ENCODE measurements at regions not wholly inside any gene's neighbourhood (a gene's known extent, or its start where the extent isn't known, plus 50 kb on each side); places are given as distances from the start of the nearest gene placed in this dataset.

GRCh38 chr1:217189362-217189761, 441.5 kb downstream of the GPATCH2 start:
- no peak for ATAC-seq
- TF ChIP-seq GLIS3 (CRISPR knock-in tag; IDR thresholded peaks at IDR 0.05) (no peak), ZNF8 (CRISPR knock-in tag; IDR thresholded peaks at IDR 0.05) (peak; percentile 93)

- peak; percentile 93 for ATAC-seq
- TF ChIP-seq ZNF565 (CRISPR knock-in tag; conservative IDR thresholded peaks at IDR 0.05; ENCODE audit: low read depth) (no peak), ISL1 (CRISPR knock-in tag; IDR thresholded peaks at IDR 0.05) (peak; percentile 90), RARB (CRISPR knock-in tag; IDR thresholded peaks at IDR 0.05) (no peak), ZFP30 (CRISPR knock-in tag; IDR thresholded peaks at IDR 0.05) (no peak), TSHZ2 (CRISPR knock-in tag; IDR thresholded peaks at IDR 0.05) (no peak), POU6F1 (CRISPR knock-in tag; IDR thresholded peaks at IDR 0.05; ENCODE audit: borderline replicate concordance, low read depth) (no peak), OSR1 (CRISPR knock-in tag; IDR thresholded peaks at IDR 0.05) (no peak), ZNF70 (CRISPR knock-in tag; IDR thresholded peaks at IDR 0.05) (no peak), CSDC2 (CRISPR knock-in tag; IDR thresholded peaks at IDR 0.05) (no peak), TOX (CRISPR knock-in tag; IDR thresholded peaks at IDR 0.05; ENCODE audit: borderline replicate concordance) (peak; percentile 69), BACH2 (CRISPR knock-in tag; IDR thresholded peaks at IDR 0.05; ENCODE audit: borderline replicate concordance) (no peak)
- TF ChIP-seq, protein P1, sequence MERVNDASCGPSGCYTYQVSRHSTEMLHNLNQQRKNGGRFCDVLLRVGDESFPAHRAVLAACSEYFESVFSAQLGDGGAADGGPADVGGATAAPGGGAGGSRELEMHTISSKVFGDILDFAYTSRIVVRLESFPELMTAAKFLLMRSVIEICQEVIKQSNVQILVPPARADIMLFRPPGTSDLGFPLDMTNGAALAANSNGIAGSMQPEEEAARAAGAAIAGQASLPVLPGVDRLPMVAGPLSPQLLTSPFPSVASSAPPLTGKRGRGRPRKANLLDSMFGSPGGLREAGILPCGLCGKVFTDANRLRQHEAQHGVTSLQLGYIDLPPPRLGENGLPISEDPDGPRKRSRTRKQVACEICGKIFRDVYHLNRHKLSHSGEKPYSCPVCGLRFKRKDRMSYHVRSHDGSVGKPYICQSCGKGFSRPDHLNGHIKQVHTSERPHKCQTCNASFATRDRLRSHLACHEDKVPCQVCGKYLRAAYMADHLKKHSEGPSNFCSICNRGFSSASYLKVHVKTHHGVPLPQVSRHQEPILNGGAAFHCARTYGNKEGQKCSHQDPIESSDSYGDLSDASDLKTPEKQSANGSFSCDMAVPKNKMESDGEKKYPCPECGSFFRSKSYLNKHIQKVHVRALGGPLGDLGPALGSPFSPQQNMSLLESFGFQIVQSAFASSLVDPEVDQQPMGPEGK (CRISPR knock-in tag; IDR thresholded peaks at IDR 0.05; ENCODE audit: borderline replicate concordance) = no peak
Measured at GRCh38 chr1:217188280-217189237, 442.3 kb downstream of the GPATCH2 start.

GRCh38 chr1:217186664-217187063, 444.2 kb downstream of the GPATCH2 start:
- ATAC-seq = no peak
- TF ChIP-seq ZFP30 (CRISPR knock-in tag; IDR thresholded peaks at IDR 0.05) (no peak), GLIS3 (CRISPR knock-in tag; IDR thresholded peaks at IDR 0.05) (no peak), OSR1 (CRISPR knock-in tag; IDR thresholded peaks at IDR 0.05) (no peak), ZFP3 (CRISPR knock-in tag; IDR thresholded peaks at IDR 0.05) (no peak)
- TF ChIP-seq, protein P2, sequence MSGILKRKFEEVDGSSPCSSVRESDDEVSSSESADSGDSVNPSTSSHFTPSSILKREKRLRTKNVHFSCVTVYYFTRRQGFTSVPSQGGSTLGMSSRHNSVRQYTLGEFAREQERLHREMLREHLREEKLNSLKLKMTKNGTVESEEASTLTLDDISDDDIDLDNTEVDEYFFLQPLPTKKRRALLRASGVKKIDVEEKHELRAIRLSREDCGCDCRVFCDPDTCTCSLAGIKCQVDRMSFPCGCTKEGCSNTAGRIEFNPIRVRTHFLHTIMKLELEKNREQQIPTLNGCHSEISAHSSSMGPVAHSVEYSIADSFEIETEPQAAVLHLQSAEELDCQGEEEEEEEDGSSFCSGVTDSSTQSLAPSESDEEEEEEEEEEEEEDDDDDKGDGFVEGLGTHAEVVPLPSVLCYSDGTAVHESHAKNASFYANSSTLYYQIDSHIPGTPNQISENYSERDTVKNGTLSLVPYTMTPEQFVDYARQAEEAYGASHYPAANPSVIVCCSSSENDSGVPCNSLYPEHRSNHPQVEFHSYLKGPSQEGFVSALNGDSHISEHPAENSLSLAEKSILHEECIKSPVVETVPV (CRISPR knock-in tag; IDR thresholded peaks at IDR 0.05) = no peak

GRCh38 chr1:217184854-217185253, 446.0 kb downstream of the GPATCH2 start:
- TF ChIP-seq CSDC2 (CRISPR knock-in tag; IDR thresholded peaks at IDR 0.05) = no peak
- TF ChIP-seq ISL1 (CRISPR knock-in tag; IDR thresholded peaks at IDR 0.05) = peak; percentile 29; the same call in 1 of the 2 replicates
- no peak for ATAC-seq

GRCh38 chr1:217182992-217183391, 447.9 kb downstream of the GPATCH2 start:
- TF ChIP-seq ZFP3 (CRISPR knock-in tag; IDR thresholded peaks at IDR 0.05) = no peak
- TF ChIP-seq ZNF70 (CRISPR knock-in tag; IDR thresholded peaks at IDR 0.05) = no peak
- TF ChIP-seq TSHZ2 (CRISPR knock-in tag; IDR thresholded peaks at IDR 0.05) = no peak
- TF ChIP-seq ISL1 (CRISPR knock-in tag; IDR thresholded peaks at IDR 0.05) = no peak
- TF ChIP-seq ARNTL (CRISPR knock-in tag; IDR thresholded peaks at IDR 0.05; ENCODE audit: borderline replicate concordance, low read depth) = no peak
- ATAC-seq = no peak

Data from SK-N-SH treated with all-trans-retinoic acid at 6 μM for 48 hours (cell line).